ENCODE measurements at regions not wholly inside any gene's neighbourhood (a gene's known extent, or its start where the extent isn't known, plus 50 kb on each side); places are given as distances from the start of the nearest gene placed in this dataset.

DNA sequence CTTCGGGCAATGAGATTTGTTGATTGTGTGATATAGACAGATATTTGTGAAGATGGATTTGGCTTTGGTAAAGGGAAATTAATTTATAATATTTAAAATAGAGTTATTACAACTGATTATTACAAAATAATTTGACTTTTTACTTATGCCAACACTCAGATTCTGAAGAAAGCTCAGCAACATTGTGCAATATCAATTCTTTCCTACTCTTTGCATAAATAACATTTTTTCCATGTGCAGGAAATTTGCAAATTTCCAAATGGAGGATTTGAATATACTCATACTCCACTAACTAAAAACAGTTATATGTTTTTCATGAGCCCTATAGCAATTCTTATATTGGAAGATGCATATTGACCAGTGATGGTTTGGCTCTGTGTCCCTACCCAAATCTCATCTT, 676.4 kb upstream of the ADAMTS5 start:
- no peak overlapping the region for H2AFZ ChIP-seq
- H3K9me3 ChIP-seq (ENCODE audit: low read depth): no peaks in the 10 kb centered on the region
- H3K4me2 ChIP-seq: no peak overlapping the region
- DNase-seq (ENCODE audit: low spot score): no peak
- no peak overlapping the region for H3K27ac ChIP-seq
- no peaks in the 10 kb centered on the region for H4K20me1 ChIP-seq (ENCODE audit: insufficient read depth, poor library complexity, severe bottlenecking)
- H3K9me2 ChIP-seq (replicated peaks; ENCODE audit: insufficient read depth): no peaks in the 10 kb centered on the region
- no peak for TF ChIP-seq EZH2 (IDR thresholded peaks at IDR 0.05; ENCODE audit: borderline replicate concordance)
- TF ChIP-seq, protein P1, sequence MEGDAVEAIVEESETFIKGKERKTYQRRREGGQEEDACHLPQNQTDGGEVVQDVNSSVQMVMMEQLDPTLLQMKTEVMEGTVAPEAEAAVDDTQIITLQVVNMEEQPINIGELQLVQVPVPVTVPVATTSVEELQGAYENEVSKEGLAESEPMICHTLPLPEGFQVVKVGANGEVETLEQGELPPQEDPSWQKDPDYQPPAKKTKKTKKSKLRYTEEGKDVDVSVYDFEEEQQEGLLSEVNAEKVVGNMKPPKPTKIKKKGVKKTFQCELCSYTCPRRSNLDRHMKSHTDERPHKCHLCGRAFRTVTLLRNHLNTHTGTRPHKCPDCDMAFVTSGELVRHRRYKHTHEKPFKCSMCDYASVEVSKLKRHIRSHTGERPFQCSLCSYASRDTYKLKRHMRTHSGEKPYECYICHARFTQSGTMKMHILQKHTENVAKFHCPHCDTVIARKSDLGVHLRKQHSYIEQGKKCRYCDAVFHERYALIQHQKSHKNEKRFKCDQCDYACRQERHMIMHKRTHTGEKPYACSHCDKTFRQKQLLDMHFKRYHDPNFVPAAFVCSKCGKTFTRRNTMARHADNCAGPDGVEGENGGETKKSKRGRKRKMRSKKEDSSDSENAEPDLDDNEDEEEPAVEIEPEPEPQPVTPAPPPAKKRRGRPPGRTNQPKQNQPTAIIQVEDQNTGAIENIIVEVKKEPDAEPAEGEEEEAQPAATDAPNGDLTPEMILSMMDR (IDR thresholded peaks at IDR 0.05; ENCODE audit: poor library complexity): no peak
- TF ChIP-seq EZH2phosphoT487 (IDR thresholded peaks at IDR 0.05; ENCODE audit: low read depth, severe bottlenecking, unreplicated experiment): no peak
- 95% methylated on average over 1 of the region's 1 CpG for WGBS (ENCODE audit: low lambda C conversion rate, missing lambda C conversion rate)
- no peak overlapping the region for H3K4me3 ChIP-seq
- H3K36me3 ChIP-seq (replicated peaks; ENCODE audit: insufficient read depth, low read depth): no peaks in the 10 kb centered on the region
- no peaks in the 10 kb centered on the region for H3K4me1 ChIP-seq (ENCODE audit: insufficient read depth)
- no peaks in the 10 kb centered on the region for H3K79me2 ChIP-seq
- H3K27me3 ChIP-seq: no peaks in the 10 kb centered on the region

DNA sequence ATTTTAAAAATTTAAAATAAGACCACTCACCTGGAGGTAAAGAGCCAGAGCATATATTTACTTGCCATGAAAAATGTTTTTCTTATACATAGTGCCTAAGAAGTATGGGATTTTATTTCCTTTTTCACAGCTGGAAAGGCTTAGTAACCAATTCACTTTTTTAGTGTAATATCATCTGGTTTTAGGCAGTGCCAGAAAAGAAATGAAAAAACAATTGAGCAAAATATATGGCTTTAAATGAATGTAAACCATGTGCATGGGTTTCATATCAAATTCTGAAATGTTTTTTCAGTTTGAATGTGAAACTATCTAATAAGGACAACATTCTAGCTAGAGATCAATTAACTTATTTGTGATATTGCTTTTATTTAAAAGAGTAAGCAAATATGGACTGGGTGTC, 672.4 kb upstream of the ADAMTS5 start:
- H3K4me2 ChIP-seq: no peak overlapping the region
- H3K27me3 ChIP-seq: no peaks in the 10 kb centered on the region
- H3K4me3 ChIP-seq: no peak overlapping the region
- no peaks in the 10 kb centered on the region for H3K36me3 ChIP-seq (replicated peaks; ENCODE audit: insufficient read depth, low read depth)
- no peaks in the 10 kb centered on the region for H4K20me1 ChIP-seq (ENCODE audit: insufficient read depth, poor library complexity, severe bottlenecking)
- H3K79me2 ChIP-seq: no peaks in the 10 kb centered on the region
- H3K4me1 ChIP-seq (ENCODE audit: insufficient read depth): no peaks in the 10 kb centered on the region
- no peaks in the 10 kb centered on the region for H3K9me2 ChIP-seq (replicated peaks; ENCODE audit: insufficient read depth)
- no peak for TF ChIP-seq EZH2 (IDR thresholded peaks at IDR 0.05; ENCODE audit: borderline replicate concordance)
- TF ChIP-seq EZH2phosphoT487 (IDR thresholded peaks at IDR 0.05; ENCODE audit: low read depth, severe bottlenecking, unreplicated experiment): no peak
- TF ChIP-seq, protein P1 (IDR thresholded peaks at IDR 0.05; ENCODE audit: poor library complexity): no peak
- H3K9me3 ChIP-seq (ENCODE audit: low read depth): no peaks in the 10 kb centered on the region
- H2AFZ ChIP-seq: no peak overlapping the region
- no peak for DNase-seq (ENCODE audit: low spot score)
- no peak overlapping the region for H3K27ac ChIP-seq

DNA sequence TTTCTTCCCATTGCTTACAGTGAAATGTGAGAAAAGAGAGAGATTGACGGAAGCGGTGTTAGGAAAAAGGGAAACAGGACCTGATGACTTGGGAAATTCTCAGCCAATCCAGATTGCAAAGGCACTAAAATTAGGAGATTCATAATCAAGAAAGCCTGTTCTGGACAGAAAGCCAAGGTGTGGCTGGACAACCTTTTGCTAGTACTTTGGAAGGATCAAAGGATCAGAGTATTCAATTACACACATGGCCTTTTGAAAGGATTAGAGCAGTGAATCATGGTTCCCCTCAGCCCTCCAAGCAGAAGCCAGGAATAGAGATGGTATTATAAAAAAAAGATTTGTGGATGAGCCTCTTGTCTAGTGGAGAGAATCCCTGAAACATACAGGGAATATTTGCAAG, 669.8 kb upstream of the ADAMTS5 start:
- 43% methylated on average over 2 of the region's 2 CpGs for WGBS (ENCODE audit: low lambda C conversion rate, missing lambda C conversion rate)
- Histone ChIP-seq H3K9me2 (replicated peaks; ENCODE audit: insufficient read depth) (no peaks in the 10 kb centered on the region), H3K36me3 (replicated peaks; ENCODE audit: insufficient read depth, low read depth) (no peaks in the 10 kb centered on the region), H3K27me3 (no peaks in the 10 kb centered on the region), H3K9me3 (ENCODE audit: low read depth) (no peaks in the 10 kb centered on the region), H3K4me1 (ENCODE audit: insufficient read depth) (no peaks in the 10 kb centered on the region), H4K20me1 (ENCODE audit: insufficient read depth, poor library complexity, severe bottlenecking) (no peaks in the 10 kb centered on the region), H3K4me2 (no peak overlapping the region), H3K79me2 (no peaks in the 10 kb centered on the region), H2AFZ (no peak overlapping the region), H3K27ac (no peak overlapping the region), H3K4me3 (no peak overlapping the region)
- DNase-seq (ENCODE audit: low spot score): no peak
- TF ChIP-seq EZH2phosphoT487 (IDR thresholded peaks at IDR 0.05; ENCODE audit: low read depth, severe bottlenecking, unreplicated experiment): no peak
- TF ChIP-seq, protein P1 (IDR thresholded peaks at IDR 0.05; ENCODE audit: poor library complexity): no peak
- no peak for TF ChIP-seq EZH2 (IDR thresholded peaks at IDR 0.05; ENCODE audit: borderline replicate concordance)

DNA sequence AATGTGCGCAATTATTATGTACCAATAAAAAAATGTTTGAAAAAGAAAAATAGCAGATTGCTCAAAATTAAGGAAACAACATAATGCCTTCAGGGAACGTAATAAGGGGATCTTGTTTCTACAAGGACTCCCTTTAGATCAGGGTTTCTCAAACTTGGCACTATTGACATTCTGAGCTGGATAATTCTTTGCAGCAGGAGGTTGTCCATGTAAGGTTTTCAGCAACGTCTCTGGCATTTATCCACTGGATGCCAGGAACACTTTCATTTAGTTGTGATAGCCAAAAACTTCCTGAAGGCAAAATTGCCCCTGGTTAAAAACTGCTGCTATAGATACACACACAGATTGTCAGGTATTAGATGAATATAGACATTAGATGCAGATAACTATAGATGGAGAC, 666.7 kb upstream of the ADAMTS5 start:
- no peak overlapping the region for H3K4me2 ChIP-seq
- 72% methylated on average over 3 of the region's 3 CpGs for WGBS (ENCODE audit: low lambda C conversion rate, missing lambda C conversion rate)
- no peak overlapping the region for H3K4me3 ChIP-seq
- no peaks in the 10 kb centered on the region for H3K9me2 ChIP-seq (replicated peaks; ENCODE audit: insufficient read depth)
- TF ChIP-seq, protein P1 (IDR thresholded peaks at IDR 0.05; ENCODE audit: poor library complexity): no peak
- TF ChIP-seq EZH2 (IDR thresholded peaks at IDR 0.05; ENCODE audit: borderline replicate concordance) (no peak), EZH2phosphoT487 (IDR thresholded peaks at IDR 0.05; ENCODE audit: low read depth, severe bottlenecking, unreplicated experiment) (no peak)
- H3K36me3 ChIP-seq (replicated peaks; ENCODE audit: insufficient read depth, low read depth): no peaks in the 10 kb centered on the region
- H3K9me3 ChIP-seq (ENCODE audit: low read depth): no peaks in the 10 kb centered on the region
- DNase-seq (ENCODE audit: low spot score): no peak
- no peaks in the 10 kb centered on the region for H3K79me2 ChIP-seq
- H4K20me1 ChIP-seq (ENCODE audit: insufficient read depth, poor library complexity, severe bottlenecking): no peaks in the 10 kb centered on the region
- H3K4me1 ChIP-seq (ENCODE audit: insufficient read depth): no peaks in the 10 kb centered on the region
- H3K27me3 ChIP-seq: no peaks in the 10 kb centered on the region
- H2AFZ ChIP-seq: no peak overlapping the region
- H3K27ac ChIP-seq: no peak overlapping the region
